HepG2 (cell line): ENCODE measurements at regions not wholly inside any gene's neighbourhood (a gene's known extent, or its start where the extent isn't known, plus 50 kb on each side); places are given as distances from the start of the nearest gene placed in this dataset.

ENCODE experiments used
- ATM ChIP-seq: fragments of 450-650 bp; IDR thresholded peaks from 2 replicates; pipeline ENCODE4 v1.7.1; 2017; ENCODE audit warnings: mild to moderate bottlenecking, borderline replicate concordance
- JUNB ChIP-seq: sonication (generic); formaldehyde crosslinking; IDR thresholded peaks from 2 replicates; pipeline ENCODE4 v1.8.0; 2022; ENCODE audit warnings: missing genetic modification reagents, mild to moderate bottlenecking, borderline replicate concordance
- MXD4 ChIP-seq: IDR thresholded peaks from 2 replicates; pipeline ENCODE4 v1.6.1; 2016; ENCODE audit warnings: mild to moderate bottlenecking, missing biosample characterization, missing genetic modification reagents
- SPEN ChIP-seq: sonication (generic); formaldehyde crosslinking; IDR thresholded peaks from 2 replicates; pipeline ENCODE4 v1.5.1; 2020; ENCODE audit warnings: low read depth, mild to moderate bottlenecking, missing genetic modification reagents
- SRY ChIP-seq: sonication (generic); formaldehyde crosslinking; IDR thresholded peaks from 2 replicates; pipeline ENCODE4 v1.8.0; 2022; ENCODE audit warnings: mild to moderate bottlenecking, missing genetic modification reagents
- ZNF354B ChIP-seq: sonication (generic); formaldehyde crosslinking; IDR thresholded peaks from 2 replicates; pipeline ENCODE4 v1.8.0; 2022; ENCODE audit warnings: mild to moderate bottlenecking, missing genetic modification reagents
- ZNF460 ChIP-seq: sonication (generic); formaldehyde crosslinking; IDR thresholded peaks from 2 replicates; pipeline ENCODE4 v1.5.1; 2020; ENCODE audit warnings: missing genetic modification reagents, mild to moderate bottlenecking, borderline replicate concordance
- ZNF790 ChIP-seq: sonication (generic); formaldehyde crosslinking; IDR thresholded peaks from 2 replicates; pipeline ENCODE4 v1.8.0; 2022; ENCODE audit warnings: missing genetic modification reagents, mild to moderate bottlenecking, borderline replicate concordance
- ZNF83 ChIP-seq: sonication (generic); formaldehyde crosslinking; IDR thresholded peaks from 2 replicates; pipeline ENCODE4 v1.4.0; 2020; ENCODE audit warnings: missing genetic modification reagents, mild to moderate bottlenecking, borderline replicate concordance
- ZNF879 ChIP-seq: sonication (generic); formaldehyde crosslinking; IDR thresholded peaks from 2 replicates; pipeline ENCODE4 v1.8.1; 2023; ENCODE audit warnings: missing genetic modification reagents
- ZSCAN20 ChIP-seq: sonication (generic); formaldehyde crosslinking; IDR thresholded peaks from 2 replicates; pipeline ENCODE4 v1.4.0; 2020; ENCODE audit warnings: missing genetic modification reagents, mild to moderate bottlenecking, borderline replicate concordance
- TF ChIP-seq, protein P1 (sequence below): sonication (generic); formaldehyde crosslinking; IDR thresholded peaks from 2 replicates; pipeline ENCODE4 v1.5.0; 2020; ENCODE audit warnings: mild to moderate bottlenecking, missing genetic modification reagents
- TF ChIP-seq, protein P2 (sequence below): sonication (generic); formaldehyde crosslinking; IDR thresholded peaks from 2 replicates; pipeline ENCODE4 v1.5.0; 2020; ENCODE audit warnings: mild to moderate bottlenecking, missing genetic modification reagents, borderline replicate concordance
- TF ChIP-seq, protein P3 (sequence below): sonication (generic); formaldehyde crosslinking; IDR thresholded peaks from 2 replicates; pipeline ENCODE4 v1.4.0; 2020; ENCODE audit warnings: missing genetic modification reagents

DNA sequence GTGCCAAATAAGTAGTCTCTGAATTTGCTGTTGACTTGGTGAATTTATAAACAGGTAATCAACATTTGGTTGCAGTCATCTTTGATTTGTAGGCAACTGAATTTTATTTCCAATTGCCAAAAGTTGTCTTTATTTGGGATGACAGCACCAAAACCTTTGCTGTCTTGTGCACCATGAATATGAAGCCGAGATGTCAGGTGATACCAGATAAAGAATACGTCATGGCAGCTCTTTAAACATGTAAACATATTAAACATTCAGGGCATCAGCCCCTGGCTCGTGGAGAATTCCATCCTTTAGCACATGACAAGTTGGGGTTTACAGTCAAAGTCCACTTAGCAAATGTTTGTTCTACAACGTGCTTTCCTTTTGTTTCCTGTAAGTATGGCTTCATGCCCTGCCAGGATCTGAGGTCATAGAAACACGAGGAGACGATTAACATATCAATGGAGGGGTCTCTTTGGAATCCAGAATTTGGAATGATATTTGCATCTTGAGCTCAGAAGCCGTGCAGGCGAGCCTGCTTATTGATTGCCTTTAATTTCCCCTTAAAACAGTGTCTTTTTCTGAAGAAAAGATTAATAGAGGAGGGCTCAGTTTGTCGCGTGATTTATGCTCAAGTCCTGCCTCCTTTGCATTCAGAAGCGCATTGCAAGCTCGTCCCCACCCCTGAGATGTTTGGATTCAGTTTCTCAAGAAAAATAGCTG lies 170.2 kb upstream of the ZNF217 start (continued):
- TF ChIP-seq, protein P1, sequence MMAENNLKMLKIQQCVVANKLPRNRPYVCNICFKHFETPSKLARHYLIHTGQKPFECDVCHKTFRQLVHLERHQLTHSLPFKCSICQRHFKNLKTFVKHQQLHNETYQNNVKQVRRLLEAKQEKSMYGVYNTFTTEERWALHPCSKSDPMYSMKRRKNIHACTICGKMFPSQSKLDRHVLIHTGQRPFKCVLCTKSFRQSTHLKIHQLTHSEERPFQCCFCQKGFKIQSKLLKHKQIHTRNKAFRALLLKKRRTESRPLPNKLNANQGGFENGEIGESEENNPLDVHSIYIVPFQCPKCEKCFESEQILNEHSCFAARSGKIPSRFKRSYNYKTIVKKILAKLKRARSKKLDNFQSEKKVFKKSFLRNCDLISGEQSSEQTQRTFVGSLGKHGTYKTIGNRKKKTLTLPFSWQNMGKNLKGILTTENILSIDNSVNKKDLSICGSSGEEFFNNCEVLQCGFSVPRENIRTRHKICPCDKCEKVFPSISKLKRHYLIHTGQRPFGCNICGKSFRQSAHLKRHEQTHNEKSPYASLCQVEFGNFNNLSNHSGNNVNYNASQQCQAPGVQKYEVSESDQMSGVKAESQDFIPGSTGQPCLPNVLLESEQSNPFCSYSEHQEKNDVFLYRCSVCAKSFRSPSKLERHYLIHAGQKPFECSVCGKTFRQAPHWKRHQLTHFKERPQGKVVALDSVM (CRISPR knock-in tag), result 0 out of 2 replicates have a peak, but pooled peaks have one; percentile 35
- TF ChIP-seq ZNF354B (0 out of 2 replicates have a peak, but pooled peaks have one; percentile 19), ZNF83 (CRISPR knock-in tag) (no peak), ZNF790 (CRISPR knock-in tag) (no peak), ZNF460 (CRISPR knock-in tag) (peak; percentile 39; the same call in 1 of the 2 replicates), JUNB (CRISPR knock-in tag) (no peak), ZSCAN20 (CRISPR knock-in tag) (no peak), SRY (no peak), SPEN (CRISPR knock-in tag) (peak; percentile 54; the same call in 1 of the 2 replicates), ATM (no peak), MXD4 (CRISPR knock-in tag) (no peak; the same call in 1 of the 2 replicates), ZNF879 (0 out of 2 replicates have a peak, but pooled peaks have one; percentile 84)
- TF ChIP-seq, protein P2, sequence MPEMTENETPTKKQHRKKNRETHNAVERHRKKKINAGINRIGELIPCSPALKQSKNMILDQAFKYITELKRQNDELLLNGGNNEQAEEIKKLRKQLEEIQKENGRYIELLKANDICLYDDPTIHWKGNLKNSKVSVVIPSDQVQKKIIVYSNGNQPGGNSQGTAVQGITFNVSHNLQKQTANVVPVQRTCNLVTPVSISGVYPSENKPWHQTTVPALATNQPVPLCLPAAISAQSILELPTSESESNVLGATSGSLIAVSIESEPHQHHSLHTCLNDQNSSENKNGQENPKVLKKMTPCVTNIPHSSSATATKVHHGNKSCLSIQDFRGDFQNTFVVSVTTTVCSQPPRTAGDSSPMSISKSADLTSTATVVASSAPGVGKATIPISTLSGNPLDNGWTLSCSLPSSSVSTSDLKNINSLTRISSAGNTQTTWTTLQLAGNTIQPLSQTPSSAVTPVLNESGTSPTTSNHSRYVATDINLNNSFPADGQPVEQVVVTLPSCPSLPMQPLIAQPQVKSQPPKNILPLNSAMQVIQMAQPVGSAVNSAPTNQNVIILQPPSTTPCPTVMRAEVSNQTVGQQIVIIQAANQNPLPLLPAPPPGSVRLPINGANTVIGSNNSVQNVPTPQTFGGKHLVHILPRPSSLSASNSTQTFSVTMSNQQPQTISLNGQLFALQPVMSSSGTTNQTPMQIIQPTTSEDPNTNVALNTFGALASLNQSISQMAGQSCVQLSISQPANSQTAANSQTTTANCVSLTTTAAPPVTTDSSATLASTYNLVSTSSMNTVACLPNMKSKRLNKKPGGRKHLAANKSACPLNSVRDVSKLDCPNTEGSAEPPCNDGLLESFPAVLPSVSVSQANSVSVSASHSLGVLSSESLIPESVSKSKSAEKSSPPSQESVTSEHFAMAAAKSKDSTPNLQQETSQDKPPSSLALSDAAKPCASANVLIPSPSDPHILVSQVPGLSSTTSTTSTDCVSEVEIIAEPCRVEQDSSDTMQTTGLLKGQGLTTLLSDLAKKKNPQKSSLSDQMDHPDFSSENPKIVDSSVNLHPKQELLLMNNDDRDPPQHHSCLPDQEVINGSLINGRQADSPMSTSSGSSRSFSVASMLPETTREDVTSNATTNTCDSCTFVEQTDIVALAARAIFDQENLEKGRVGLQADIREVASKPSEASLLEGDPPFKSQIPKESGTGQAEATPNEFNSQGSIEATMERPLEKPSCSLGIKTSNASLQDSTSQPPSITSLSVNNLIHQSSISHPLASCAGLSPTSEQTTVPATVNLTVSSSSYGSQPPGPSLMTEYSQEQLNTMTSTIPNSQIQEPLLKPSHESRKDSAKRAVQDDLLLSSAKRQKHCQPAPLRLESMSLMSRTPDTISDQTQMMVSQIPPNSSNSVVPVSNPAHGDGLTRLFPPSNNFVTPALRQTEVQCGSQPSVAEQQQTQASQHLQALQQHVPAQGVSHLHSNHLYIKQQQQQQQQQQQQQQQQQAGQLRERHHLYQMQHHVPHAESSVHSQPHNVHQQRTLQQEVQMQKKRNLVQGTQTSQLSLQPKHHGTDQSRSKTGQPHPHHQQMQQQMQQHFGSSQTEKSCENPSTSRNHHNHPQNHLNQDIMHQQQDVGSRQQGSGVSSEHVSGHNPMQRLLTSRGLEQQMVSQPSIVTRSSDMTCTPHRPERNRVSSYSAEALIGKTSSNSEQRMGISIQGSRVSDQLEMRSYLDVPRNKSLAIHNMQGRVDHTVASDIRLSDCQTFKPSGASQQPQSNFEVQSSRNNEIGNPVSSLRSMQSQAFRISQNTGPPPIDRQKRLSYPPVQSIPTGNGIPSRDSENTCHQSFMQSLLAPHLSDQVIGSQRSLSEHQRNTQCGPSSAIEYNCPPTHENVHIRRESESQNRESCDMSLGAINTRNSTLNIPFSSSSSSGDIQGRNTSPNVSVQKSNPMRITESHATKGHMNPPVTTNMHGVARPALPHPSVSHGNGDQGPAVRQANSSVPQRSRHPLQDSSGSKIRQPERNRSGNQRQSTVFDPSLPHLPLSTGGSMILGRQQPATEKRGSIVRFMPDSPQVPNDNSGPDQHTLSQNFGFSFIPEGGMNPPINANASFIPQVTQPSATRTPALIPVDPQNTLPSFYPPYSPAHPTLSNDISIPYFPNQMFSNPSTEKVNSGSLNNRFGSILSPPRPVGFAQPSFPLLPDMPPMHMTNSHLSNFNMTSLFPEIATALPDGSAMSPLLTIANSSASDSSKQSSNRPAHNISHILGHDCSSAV (CRISPR knock-in tag), result no peak
- TF ChIP-seq, protein P3, sequence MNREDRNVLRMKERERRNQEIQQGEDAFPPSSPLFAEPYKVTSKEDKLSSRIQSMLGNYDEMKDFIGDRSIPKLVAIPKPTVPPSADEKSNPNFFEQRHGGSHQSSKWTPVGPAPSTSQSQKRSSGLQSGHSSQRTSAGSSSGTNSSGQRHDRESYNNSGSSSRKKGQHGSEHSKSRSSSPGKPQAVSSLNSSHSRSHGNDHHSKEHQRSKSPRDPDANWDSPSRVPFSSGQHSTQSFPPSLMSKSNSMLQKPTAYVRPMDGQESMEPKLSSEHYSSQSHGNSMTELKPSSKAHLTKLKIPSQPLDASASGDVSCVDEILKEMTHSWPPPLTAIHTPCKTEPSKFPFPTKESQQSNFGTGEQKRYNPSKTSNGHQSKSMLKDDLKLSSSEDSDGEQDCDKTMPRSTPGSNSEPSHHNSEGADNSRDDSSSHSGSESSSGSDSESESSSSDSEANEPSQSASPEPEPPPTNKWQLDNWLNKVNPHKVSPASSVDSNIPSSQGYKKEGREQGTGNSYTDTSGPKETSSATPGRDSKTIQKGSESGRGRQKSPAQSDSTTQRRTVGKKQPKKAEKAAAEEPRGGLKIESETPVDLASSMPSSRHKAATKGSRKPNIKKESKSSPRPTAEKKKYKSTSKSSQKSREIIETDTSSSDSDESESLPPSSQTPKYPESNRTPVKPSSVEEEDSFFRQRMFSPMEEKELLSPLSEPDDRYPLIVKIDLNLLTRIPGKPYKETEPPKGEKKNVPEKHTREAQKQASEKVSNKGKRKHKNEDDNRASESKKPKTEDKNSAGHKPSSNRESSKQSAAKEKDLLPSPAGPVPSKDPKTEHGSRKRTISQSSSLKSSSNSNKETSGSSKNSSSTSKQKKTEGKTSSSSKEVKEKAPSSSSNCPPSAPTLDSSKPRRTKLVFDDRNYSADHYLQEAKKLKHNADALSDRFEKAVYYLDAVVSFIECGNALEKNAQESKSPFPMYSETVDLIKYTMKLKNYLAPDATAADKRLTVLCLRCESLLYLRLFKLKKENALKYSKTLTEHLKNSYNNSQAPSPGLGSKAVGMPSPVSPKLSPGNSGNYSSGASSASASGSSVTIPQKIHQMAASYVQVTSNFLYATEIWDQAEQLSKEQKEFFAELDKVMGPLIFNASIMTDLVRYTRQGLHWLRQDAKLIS (CRISPR knock-in tag), result no peak
